ES-I3 (cell line): ENCODE measurements at regions not wholly inside any gene's neighbourhood (a gene's known extent, or its start where the extent isn't known, plus 50 kb on each side); places are given as distances from the start of the nearest gene placed in this dataset.

ENCODE experiments used
- H3K36me3 ChIP-seq: 2 replicates; pipeline ENCODE4 v1.6.1; 2013; ENCODE audit warnings: mild to moderate bottlenecking, low read length, control low read depth, moderate library complexity; ENCODE audit not compliant: insufficient read depth
- H3K4me1 ChIP-seq: 2 replicates; pipeline ENCODE4 v1.6.1; 2013; ENCODE audit warnings: mild to moderate bottlenecking, control low read depth, low read length; ENCODE audit not compliant: insufficient read depth
- H3K9ac ChIP-seq: 2 replicates; pipeline ENCODE4 v1.6.1; 2013; ENCODE audit warnings: low read depth, mild to moderate bottlenecking, low read length, moderate library complexity
- H3K9me3 ChIP-seq: 2 replicates; pipeline ENCODE4 v1.6.1; 2013; ENCODE audit warnings: mild to moderate bottlenecking, low read length, moderate library complexity; ENCODE audit not compliant: control insufficient read depth, insufficient read depth

GRCh38 chr2:118521272-118521671 is 326.2 kb downstream of the EN1 start:
- Histone ChIP-seq H3K4me1 (no peaks in the 10 kb centered on the region), H3K9ac (no peak overlapping the region), H3K9me3 (peaks cover 16% of the 10 kb centered on the region), H3K36me3 (no peaks in the 10 kb centered on the region)

- Histone ChIP-seq H3K4me1 (no peaks in the 10 kb centered on the region), H3K9ac (no peak overlapping the region), H3K36me3 (no peaks in the 10 kb centered on the region), H3K9me3 (peaks cover 16% of the 10 kb centered on the region)
Measured at GRCh38 chr2:118520246-118520645, 327.2 kb downstream of the EN1 start.

GRCh38 chr2:118519511-118519910 is 327.9 kb downstream of the EN1 start:
- no peaks in the 10 kb centered on the region for H3K4me1 ChIP-seq
- H3K36me3 ChIP-seq = no peaks in the 10 kb centered on the region
- H3K9me3 ChIP-seq = peaks cover 16% of the 10 kb centered on the region
- no peak overlapping the region for H3K9ac ChIP-seq

- no peak overlapping the region for H3K9ac ChIP-seq
- H3K4me1 ChIP-seq = peaks cover 3% of the 10 kb centered on the region; the same call in 1 of the 2 replicates
- H3K36me3 ChIP-seq = no peaks in the 10 kb centered on the region
- H3K9me3 ChIP-seq = no peaks in the 10 kb centered on the region
Measured at GRCh38 chr2:118510807-118511206, 336.6 kb downstream of the EN1 start.

- peaks cover 3% of the 10 kb centered on the region; the same call in 1 of the 2 replicates for H3K4me1 ChIP-seq
- H3K9me3 ChIP-seq = no peaks in the 10 kb centered on the region
- H3K36me3 ChIP-seq = no peaks in the 10 kb centered on the region
- H3K9ac ChIP-seq = no peak overlapping the region
Measured at GRCh38 chr2:118509319-118510004, 338.0 kb downstream of the EN1 start.

- Histone ChIP-seq H3K9ac (no peak overlapping the region), H3K9me3 (no peaks in the 10 kb centered on the region), H3K4me1 (peaks cover 3% of the 10 kb centered on the region; the same call in 1 of the 2 replicates), H3K36me3 (no peaks in the 10 kb centered on the region)
Measured at GRCh38 chr2:118508282-118508681, 339.2 kb downstream of the EN1 start.

- no peaks in the 10 kb centered on the region for H3K36me3 ChIP-seq
- H3K9ac ChIP-seq = no peak overlapping the region
- peaks cover 3% of the 10 kb centered on the region; the same call in 1 of the 2 replicates for H3K4me1 ChIP-seq
- H3K9me3 ChIP-seq = no peaks in the 10 kb centered on the region
Measured at GRCh38 chr2:118505436-118505835, 342.0 kb downstream of the EN1 start.

- Histone ChIP-seq H3K9ac (no peak overlapping the region), H3K36me3 (no peaks in the 10 kb centered on the region), H3K4me1 (0 out of 2 replicates have a peak, but pooled peaks cover 6% of the 10 kb centered on the region), H3K9me3 (no peaks in the 10 kb centered on the region)
Measured at GRCh38 chr2:118502106-118502505, 345.3 kb downstream of the EN1 start.

GRCh38 chr2:118498943-118499342 is 348.5 kb downstream of the EN1 start:
- no peak overlapping the region for H3K9ac ChIP-seq
- H3K36me3 ChIP-seq = no peaks in the 10 kb centered on the region
- 0 out of 2 replicates have a peak, but pooled peaks cover 6% of the 10 kb centered on the region for H3K4me1 ChIP-seq
- no peaks in the 10 kb centered on the region for H3K9me3 ChIP-seq

- no peaks in the 10 kb centered on the region for H3K9me3 ChIP-seq
Measured at GRCh38 chr2:118496870-118497611, 350.4 kb downstream of the EN1 start.

GRCh38 chr2:118496467-118496866 is 351.0 kb downstream of the EN1 start:
- peaks cover 7% of the 10 kb centered on the region; the same call in 1 of the 2 replicates for H3K4me1 ChIP-seq
- no peak overlapping the region for H3K9ac ChIP-seq
- no peaks in the 10 kb centered on the region for H3K36me3 ChIP-seq
- H3K9me3 ChIP-seq = no peaks in the 10 kb centered on the region

More at GRCh38 chr2:118496870-118497611, 350.4 kb downstream of the EN1 start:
- H3K9ac ChIP-seq = no peak overlapping the region
- 0 out of 2 replicates have a peak, but pooled peaks cover 6% of the 10 kb centered on the region for H3K4me1 ChIP-seq
- H3K36me3 ChIP-seq = no peaks in the 10 kb centered on the region

GRCh38 chr2:118495290-118495689 is 352.2 kb downstream of the EN1 start:
- no peaks in the 10 kb centered on the region for H3K9me3 ChIP-seq
- H3K9ac ChIP-seq = no peak overlapping the region
- peaks cover 16% of the 10 kb centered on the region for H3K4me1 ChIP-seq
- no peaks in the 10 kb centered on the region for H3K36me3 ChIP-seq

GRCh38 chr2:118493213-118493612 is 354.2 kb downstream of the EN1 start:
- Histone ChIP-seq H3K9ac (no peak overlapping the region), H3K4me1 (peaks cover 15% of the 10 kb centered on the region), H3K9me3 (no peaks in the 10 kb centered on the region), H3K36me3 (no peaks in the 10 kb centered on the region)

GRCh38 chr2:118492335-118492734 is 355.1 kb downstream of the EN1 start:
- peaks cover 15% of the 10 kb centered on the region for H3K4me1 ChIP-seq
- no peaks in the 10 kb centered on the region for H3K9me3 ChIP-seq
- H3K36me3 ChIP-seq = no peaks in the 10 kb centered on the region
- no peak overlapping the region for H3K9ac ChIP-seq

- no peak overlapping the region; the same call in 1 of the 2 replicates for H3K9ac ChIP-seq
- no peaks in the 10 kb centered on the region for H3K9me3 ChIP-seq
- peaks cover 15% of the 10 kb centered on the region for H3K4me1 ChIP-seq
- H3K36me3 ChIP-seq = no peaks in the 10 kb centered on the region
Measured at GRCh38 chr2:118490330-118490729, 357.1 kb downstream of the EN1 start.
